GM12891 (cell line): ENCODE measurements at regions not wholly inside any gene's neighbourhood (a gene's known extent, or its start where the extent isn't known, plus 50 kb on each side); places are given as distances from the start of the nearest gene placed in this dataset.

Experiments used
- PAX5 ChIP-seq: IDR thresholded peaks from 2 replicates; pipeline ENCODE4 v1.6.1; 2011; ENCODE audit warnings: low read length, moderate library complexity, mild to moderate bottlenecking; ENCODE audit not compliant: insufficient read depth, severe bottlenecking
- POLR2A ChIP-seq: IDR thresholded peaks from 2 replicates; pipeline ENCODE4 v1.6.1; 2011; ENCODE audit warnings: low read depth, low read length, control low read depth
- POLR2AphosphoS5 ChIP-seq: IDR thresholded peaks from 2 replicates; pipeline ENCODE4 v1.6.1; 2011; ENCODE audit warnings: low read depth, low read length, control low read depth
- TAF1 ChIP-seq: IDR thresholded peaks from 2 replicates; pipeline ENCODE4 v1.6.1; 2011; ENCODE audit warnings: low read depth, low read length, control low read depth

DNA sequence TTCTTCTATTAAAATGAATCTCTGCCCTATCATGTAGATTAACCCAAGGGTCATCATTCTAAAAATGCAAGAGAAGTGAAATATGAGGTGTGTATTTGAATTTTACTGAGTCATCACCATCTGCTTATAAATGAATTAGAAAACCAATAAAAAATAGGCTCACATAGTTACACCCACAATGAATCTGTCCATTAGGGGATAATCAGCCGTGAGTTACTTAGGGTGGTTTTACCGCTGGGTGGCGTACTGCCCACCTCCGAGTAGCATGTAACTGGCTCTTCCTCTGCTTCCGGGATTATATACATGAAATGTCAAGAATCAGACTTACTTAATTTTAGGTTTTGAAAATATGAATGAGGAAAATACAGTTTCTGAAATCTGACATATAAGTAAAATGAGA, 332.9 kb upstream of the CCNG1 start:
- TF ChIP-seq POLR2A (no peak), TAF1 (no peak), POLR2AphosphoS5 (no peak), PAX5 (no peak)
